ENCODE measurements at regions not wholly inside any gene's neighbourhood (a gene's known extent, or its start where the extent isn't known, plus 50 kb on each side); places are given as distances from the start of the nearest gene placed in this dataset.

DNA sequence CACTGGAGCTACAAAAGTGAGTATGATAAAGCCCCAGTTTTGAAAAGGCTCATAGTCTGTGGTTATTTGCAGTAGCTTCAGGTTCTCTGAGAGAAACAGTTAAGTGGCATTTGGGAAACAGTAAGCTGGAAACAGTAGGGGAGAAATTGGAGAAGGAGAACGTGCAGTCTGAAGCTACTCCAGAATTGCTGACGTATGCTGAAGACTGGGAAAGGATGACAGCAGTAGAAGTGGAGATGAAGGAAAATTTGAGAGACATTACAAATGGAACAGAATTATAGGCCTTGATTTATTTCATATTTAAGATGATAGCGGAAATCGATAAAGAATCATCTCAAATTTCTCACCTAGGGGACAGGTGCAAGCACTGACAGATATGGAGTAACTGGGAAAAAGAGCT is 248.8 kb downstream of the CAAP1 start:
- TF ChIP-seq, protein P1, sequence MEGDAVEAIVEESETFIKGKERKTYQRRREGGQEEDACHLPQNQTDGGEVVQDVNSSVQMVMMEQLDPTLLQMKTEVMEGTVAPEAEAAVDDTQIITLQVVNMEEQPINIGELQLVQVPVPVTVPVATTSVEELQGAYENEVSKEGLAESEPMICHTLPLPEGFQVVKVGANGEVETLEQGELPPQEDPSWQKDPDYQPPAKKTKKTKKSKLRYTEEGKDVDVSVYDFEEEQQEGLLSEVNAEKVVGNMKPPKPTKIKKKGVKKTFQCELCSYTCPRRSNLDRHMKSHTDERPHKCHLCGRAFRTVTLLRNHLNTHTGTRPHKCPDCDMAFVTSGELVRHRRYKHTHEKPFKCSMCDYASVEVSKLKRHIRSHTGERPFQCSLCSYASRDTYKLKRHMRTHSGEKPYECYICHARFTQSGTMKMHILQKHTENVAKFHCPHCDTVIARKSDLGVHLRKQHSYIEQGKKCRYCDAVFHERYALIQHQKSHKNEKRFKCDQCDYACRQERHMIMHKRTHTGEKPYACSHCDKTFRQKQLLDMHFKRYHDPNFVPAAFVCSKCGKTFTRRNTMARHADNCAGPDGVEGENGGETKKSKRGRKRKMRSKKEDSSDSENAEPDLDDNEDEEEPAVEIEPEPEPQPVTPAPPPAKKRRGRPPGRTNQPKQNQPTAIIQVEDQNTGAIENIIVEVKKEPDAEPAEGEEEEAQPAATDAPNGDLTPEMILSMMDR (tag by site-specific recombination; IDR thresholded peaks at IDR 0.05): no peak
- TF ChIP-seq ZSCAN16 (tag by site-specific recombination; IDR thresholded peaks at IDR 0.05): no peak
- no peak for TF ChIP-seq ZNF292 (tag by site-specific recombination; IDR thresholded peaks at IDR 0.05; ENCODE audit: borderline replicate concordance, low read depth)
- TF ChIP-seq REST (tag by site-specific recombination; IDR thresholded peaks at IDR 0.05): no peak
- TF ChIP-seq, protein P2, sequence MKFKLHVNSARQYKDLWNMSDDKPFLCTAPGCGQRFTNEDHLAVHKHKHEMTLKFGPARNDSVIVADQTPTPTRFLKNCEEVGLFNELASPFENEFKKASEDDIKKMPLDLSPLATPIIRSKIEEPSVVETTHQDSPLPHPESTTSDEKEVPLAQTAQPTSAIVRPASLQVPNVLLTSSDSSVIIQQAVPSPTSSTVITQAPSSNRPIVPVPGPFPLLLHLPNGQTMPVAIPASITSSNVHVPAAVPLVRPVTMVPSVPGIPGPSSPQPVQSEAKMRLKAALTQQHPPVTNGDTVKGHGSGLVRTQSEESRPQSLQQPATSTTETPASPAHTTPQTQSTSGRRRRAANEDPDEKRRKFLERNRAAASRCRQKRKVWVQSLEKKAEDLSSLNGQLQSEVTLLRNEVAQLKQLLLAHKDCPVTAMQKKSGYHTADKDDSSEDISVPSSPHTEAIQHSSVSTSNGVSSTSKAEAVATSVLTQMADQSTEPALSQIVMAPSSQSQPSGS (tag by site-specific recombination; IDR thresholded peaks at IDR 0.05; ENCODE audit: low read depth): no peak
- TF ChIP-seq, protein P3, sequence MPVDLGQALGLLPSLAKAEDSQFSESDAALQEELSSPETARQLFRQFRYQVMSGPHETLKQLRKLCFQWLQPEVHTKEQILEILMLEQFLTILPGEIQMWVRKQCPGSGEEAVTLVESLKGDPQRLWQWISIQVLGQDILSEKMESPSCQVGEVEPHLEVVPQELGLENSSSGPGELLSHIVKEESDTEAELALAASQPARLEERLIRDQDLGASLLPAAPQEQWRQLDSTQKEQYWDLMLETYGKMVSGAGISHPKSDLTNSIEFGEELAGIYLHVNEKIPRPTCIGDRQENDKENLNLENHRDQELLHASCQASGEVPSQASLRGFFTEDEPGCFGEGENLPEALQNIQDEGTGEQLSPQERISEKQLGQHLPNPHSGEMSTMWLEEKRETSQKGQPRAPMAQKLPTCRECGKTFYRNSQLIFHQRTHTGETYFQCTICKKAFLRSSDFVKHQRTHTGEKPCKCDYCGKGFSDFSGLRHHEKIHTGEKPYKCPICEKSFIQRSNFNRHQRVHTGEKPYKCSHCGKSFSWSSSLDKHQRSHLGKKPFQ (tag by site-specific recombination; IDR thresholded peaks at IDR 0.05): no peak
- no peak for TF ChIP-seq ZNF670 (tag by site-specific recombination; IDR thresholded peaks at IDR 0.05; ENCODE audit: low read depth)
- TF ChIP-seq, protein P4, sequence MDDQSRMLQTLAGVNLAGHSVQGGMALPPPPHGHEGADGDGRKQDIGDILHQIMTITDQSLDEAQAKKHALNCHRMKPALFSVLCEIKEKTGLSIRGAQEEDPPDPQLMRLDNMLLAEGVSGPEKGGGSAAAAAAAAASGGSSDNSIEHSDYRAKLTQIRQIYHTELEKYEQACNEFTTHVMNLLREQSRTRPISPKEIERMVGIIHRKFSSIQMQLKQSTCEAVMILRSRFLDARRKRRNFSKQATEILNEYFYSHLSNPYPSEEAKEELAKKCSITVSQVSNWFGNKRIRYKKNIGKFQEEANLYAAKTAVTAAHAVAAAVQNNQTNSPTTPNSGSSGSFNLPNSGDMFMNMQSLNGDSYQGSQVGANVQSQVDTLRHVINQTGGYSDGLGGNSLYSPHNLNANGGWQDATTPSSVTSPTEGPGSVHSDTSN (CRISPR knock-in tag; IDR thresholded peaks at IDR 0.05): no peak
- TF ChIP-seq ZNF362 (tag by site-specific recombination; IDR thresholded peaks at IDR 0.05): no peak
- no peak for TF ChIP-seq ZNF121 (tag by site-specific recombination; IDR thresholded peaks at IDR 0.05)
- TF ChIP-seq KLF7 (tag by site-specific recombination; IDR thresholded peaks at IDR 0.05; ENCODE audit: borderline replicate concordance): no peak

Data from HEK293 (cell line).